H1 (cell line): ENCODE measurements at regions not wholly inside any gene's neighbourhood (a gene's known extent, or its start where the extent isn't known, plus 50 kb on each side); places are given as distances from the start of the nearest gene placed in this dataset.

Experiments used
- CTCF ChIA-PET: fragments of 300-600 bp; sonication (Branson Sonifier 250); formaldehyde crosslinking; loops from one replicate; lab custom pipeline; 2021; ENCODE audit not compliant: partially characterized antibody; lab: Charles Lee
- POLR2A ChIA-PET: fragments of 300-600 bp; sonication (Branson Sonifier 250); formaldehyde crosslinking; loops from one replicate; lab custom pipeline; 2021; ENCODE audit warnings: inconsistent platforms; ENCODE audit not compliant: partially characterized antibody; lab: Charles Lee
- DNase-seq, 2 experiments: peaks; one replicate each; pipeline versions ENCODE4 v3.0.0 to v3.0.0-alpha.2; 2010 to 2022; ENCODE audit warnings: low spot score in 2 of 2, low read depth in 1 of 2, mixed read lengths in 1 of 2
- FAIRE-seq: peaks from 2 replicates; lab custom pipeline; 2011; peaks lifted over from hg19 to GRCh38; lab: Jason Lieb, UNC
- H2AFZ ChIP-seq: 2 replicates; pipeline ENCODE4 v1.8.1; 2012; ENCODE audit warnings: low read length, inconsistent platforms
- H2AK5ac ChIP-seq: 2 replicates; pipeline ENCODE4 v1.6.1; 2013; ENCODE audit warnings: low read depth, low read length
- H2BK120ac ChIP-seq: replicated peaks from 2 replicates; pipeline ENCODE3; 2013; ENCODE audit warnings: low read depth, low read length, inconsistent platforms
- H2BK12ac ChIP-seq: 2 replicates; pipeline ENCODE4 v1.6.1; 2013; ENCODE audit warnings: low read depth, low read length
- H2BK15ac ChIP-seq: 2 replicates; pipeline ENCODE4 v1.6.1; 2013; ENCODE audit warnings: low read length
- H2BK20ac ChIP-seq: 2 replicates; pipeline ENCODE4 v1.6.1; 2013; ENCODE audit warnings: low read length
- H2BK5ac ChIP-seq: 2 replicates; pipeline ENCODE4 v1.6.1; 2013; ENCODE audit warnings: low read depth, low read length
- H3K14ac ChIP-seq: 2 replicates; pipeline ENCODE4 v1.6.1; 2013; ENCODE audit warnings: inconsistent platforms; ENCODE audit not compliant: insufficient read length
- H3K18ac ChIP-seq: 2 replicates; pipeline ENCODE4 v1.6.1; 2013; ENCODE audit warnings: low read length; ENCODE audit errors: extremely low read depth
- H3K23ac ChIP-seq: 2 replicates; pipeline ENCODE4 v1.6.1; 2013; ENCODE audit warnings: inconsistent platforms; ENCODE audit not compliant: insufficient read length
- H3K23me2 ChIP-seq: 2 replicates; pipeline ENCODE4 v1.6.1; 2013; ENCODE audit warnings: low read depth, low read length
- H3K27ac ChIP-seq: 2 replicates; pipeline ENCODE4 v1.6.1; 2011; ENCODE audit warnings: low read depth, low read length, inconsistent platforms
- H3K27me3 ChIP-seq, 4 experiments: replicated peaks in 1 of 4; 1 replicate in 1 of 4; 2 replicates in 3 of 4; pipeline versions ENCODE4 v1.6.1 to v1.8.1; 2011 to 2013; ENCODE audit warnings: low read length in 3 of 4, mild to moderate bottlenecking in 3 of 4, inconsistent platforms in 2 of 4, mixed read lengths in 2 of 4, moderate library complexity in 1 of 4; ENCODE audit not compliant: control insufficient read depth in 3 of 4, insufficient read depth in 3 of 4; ENCODE audit errors: extremely low read depth in 1 of 4
- H3K36me3 ChIP-seq, 4 experiments: 2 replicates each; pipeline versions ENCODE4 v1.6.1 to v1.8.1; 2011 to 2013; ENCODE audit warnings: mild to moderate bottlenecking in 4 of 4, low read length in 3 of 4, moderate library complexity in 2 of 4, control low read depth in 1 of 4, inconsistent platforms in 1 of 4; ENCODE audit not compliant: insufficient read depth in 4 of 4, control insufficient read depth in 2 of 4
- H3K4ac ChIP-seq: replicated peaks from 2 replicates; pipeline ENCODE3; 2013; ENCODE audit warnings: low read length, low read depth, mixed read lengths, inconsistent platforms; ENCODE audit not compliant: insufficient read length
- H3K4me1 ChIP-seq, 4 experiments: replicated peaks in 1 of 4; 1 replicate in 1 of 4; 2 replicates in 3 of 4; pipeline versions ENCODE4 v1.6.1 to v1.8.1; 2011 to 2013; ENCODE audit warnings: low read length in 3 of 4, inconsistent platforms in 2 of 4, mixed read lengths in 1 of 4; ENCODE audit not compliant: insufficient read depth in 4 of 4, control insufficient read depth in 3 of 4
- H3K4me2 ChIP-seq, 2 experiments: 2 replicates each; pipeline versions ENCODE4 v1.6.1 to v1.8.1; 2011 to 2013; ENCODE audit warnings: low read depth in 2 of 2, low read length in 2 of 2, control low read depth in 1 of 2, inconsistent platforms in 1 of 2, mild to moderate bottlenecking in 1 of 2; ENCODE audit not compliant: insufficient read depth in 1 of 2
- H3K4me3 ChIP-seq, 4 experiments: fragments of 200-600, 300-600 bp in 1 of 4; sonication (generic), shearing (Covaris generic), sonication (Bioruptor Twin) in 1 of 4; 2 replicates each; pipeline versions ENCODE4 v1.5.1 to v1.8.1; 2011 to 2016; ENCODE audit warnings: low read length in 4 of 4, low read depth in 3 of 4, control low read depth in 2 of 4, inconsistent platforms in 2 of 4, mild to moderate bottlenecking in 2 of 4, mixed read lengths in 1 of 4, moderate library complexity in 1 of 4; ENCODE audit not compliant: insufficient read depth in 2 of 4; ENCODE audit errors: extremely low read depth in 1 of 4
- H3K56ac ChIP-seq: replicated peaks from 2 replicates; pipeline ENCODE3; 2013; ENCODE audit warnings: low read depth, mild to moderate bottlenecking, mixed read lengths, low read length, inconsistent platforms; ENCODE audit not compliant: insufficient read length
- H3K79me1 ChIP-seq: 2 replicates; pipeline ENCODE4 v1.6.1; 2013; ENCODE audit warnings: low read depth, low read length, control low read depth
- H3K79me2 ChIP-seq, 2 experiments: 2 replicates each; pipeline versions ENCODE4 v1.6.1 to v1.8.1; 2012 to 2013; ENCODE audit warnings: low read length in 2 of 2, mild to moderate bottlenecking in 2 of 2, inconsistent platforms in 1 of 2; ENCODE audit not compliant: insufficient read depth in 2 of 2, control insufficient read depth in 1 of 2
- H3K9ac ChIP-seq, 4 experiments: replicated peaks in 1 of 4; 1 replicate in 1 of 4; 2 replicates in 3 of 4; pipeline versions ENCODE4 v1.6.1 to v1.8.1; 2011 to 2013; ENCODE audit warnings: low read depth in 3 of 4, low read length in 3 of 4, control low read depth in 2 of 4, mild to moderate bottlenecking in 2 of 4, moderate library complexity in 2 of 4, inconsistent platforms in 1 of 4; ENCODE audit errors: extremely low read depth in 1 of 4
- H3K9me3 ChIP-seq, 2 experiments: 2 replicates each; pipeline versions ENCODE4 v1.6.1 to v1.8.1; 2012 to 2013; ENCODE audit warnings: mild to moderate bottlenecking in 2 of 2, moderate library complexity in 2 of 2, control low read depth in 1 of 2, inconsistent platforms in 1 of 2, low read depth in 1 of 2, low read length in 1 of 2, mixed read lengths in 1 of 2; ENCODE audit not compliant: insufficient read depth in 2 of 2
- H4K20me1 ChIP-seq, 2 experiments: replicated peaks in 1 of 2; 2 replicates each; pipeline versions ENCODE3 to v1.8.1; 2011 to 2013; ENCODE audit warnings: inconsistent platforms in 2 of 2, low read length in 2 of 2, mild to moderate bottlenecking in 1 of 2; ENCODE audit not compliant: insufficient read depth in 2 of 2, control insufficient read depth in 1 of 2
- H4K5ac ChIP-seq: 2 replicates; pipeline ENCODE4 v1.6.1; 2013; ENCODE audit warnings: low read length, low read depth, mixed read lengths, inconsistent platforms; ENCODE audit not compliant: insufficient read length
- H4K8ac ChIP-seq: 2 replicates; pipeline ENCODE4 v1.8.0; 2013; ENCODE audit warnings: mild to moderate bottlenecking, moderate library complexity, low read length, inconsistent platforms; ENCODE audit not compliant: insufficient read depth; ENCODE audit errors: extremely low read depth
- H4K91ac ChIP-seq: replicated peaks from 2 replicates; pipeline ENCODE3; 2013; ENCODE audit warnings: low read length, mixed read lengths, inconsistent platforms; ENCODE audit not compliant: insufficient read length
- BCL11A ChIP-seq, 2 experiments: IDR thresholded peaks; one replicate each; pipeline ENCODE4 v1.6.1; 2011; ENCODE audit warnings: low read depth in 2 of 2, low read length in 2 of 2, mild to moderate bottlenecking in 2 of 2
- CBX8 ChIP-seq: fragments of 300-800, 300-1000 bp; sonication (generic); IDR thresholded peaks from 2 replicates; pipeline ENCODE4 v1.7.1; 2016; ENCODE audit warnings: low read depth, low read length, borderline replicate concordance
- CHD2 ChIP-seq: IDR thresholded peaks from 2 replicates; pipeline ENCODE4 v1.6.1; 2012; ENCODE audit warnings: low read length, improper control_type of control experiment
- GTF2F1 ChIP-seq: IDR thresholded peaks from 2 replicates; pipeline ENCODE4 v1.6.1; 2012; ENCODE audit warnings: low read depth, low read length, improper control_type of control experiment, borderline replicate concordance
- KDM4A ChIP-seq: IDR thresholded peaks from one replicate; pipeline ENCODE4 v1.7.1; 2012; ENCODE audit warnings: low read depth, mild to moderate bottlenecking, moderate library complexity, low read length, inconsistent platforms; ENCODE audit not compliant: severe bottlenecking
- RAD21 ChIP-seq, 2 experiments: IDR thresholded peaks in 1 of 2; conservative IDR thresholded peaks in 1 of 2; 2 replicates each; pipeline ENCODE4 v1.6.1; 2011; ENCODE audit warnings: low read depth in 2 of 2, low read length in 2 of 2, improper control_type of control experiment in 1 of 2, inconsistent platforms in 1 of 2, mild to moderate bottlenecking in 1 of 2, moderate library complexity in 1 of 2
- SAP30 ChIP-seq: fragments of 300-600 bp; sonication (generic); IDR thresholded peaks from 2 replicates; pipeline ENCODE4 v1.7.1; 2012; ENCODE audit warnings: low read length, moderate library complexity, mild to moderate bottlenecking, inconsistent platforms; ENCODE audit not compliant: insufficient read depth, insufficient replicate concordance
- SP4 ChIP-seq: IDR thresholded peaks from 2 replicates; pipeline ENCODE4 v1.6.1; 2012; ENCODE audit warnings: low read length, inconsistent platforms
- TBP ChIP-seq: IDR thresholded peaks from 2 replicates; pipeline ENCODE4 v1.6.1; 2011; ENCODE audit warnings: low read depth, low read length, improper control_type of control experiment
- WGBS, 2 experiments: shearing (Covaris generic) in 1 of 2; methylation state at CpG; one replicate each; pipeline versions ENCODE4 v1.1.6 to v1.1.7; 2013 to 2015; ENCODE audit warnings: low lambda C conversion rate in 2 of 2, mixed read lengths in 2 of 2, inconsistent platforms in 1 of 2, low coverage in 1 of 2, missing lambda C conversion rate in 1 of 2; ENCODE audit not compliant: insufficient replicate concordance in 2 of 2, insufficient coverage in 1 of 2, insufficient read length in 1 of 2; ENCODE audit errors: extremely low coverage in 1 of 2, missing lambda C conversion rate in 1 of 2; 5-methylcytosine and 5-hydroxymethylcytosine counted together
- TF ChIP-seq, protein P1 (sequence below): IDR thresholded peaks from 2 replicates; pipeline ENCODE4 v1.6.1; 2011; ENCODE audit warnings: low read length, improper control_type of control experiment
- TF ChIP-seq, protein P2 (sequence below), 3 experiments: IDR thresholded peaks; 1 replicate in 2 of 3; 2 replicates in 1 of 3; pipeline versions ENCODE4 v1.5.1 to v1.6.1; 2011; ENCODE audit warnings: low read length in 3 of 3, mild to moderate bottlenecking in 3 of 3, inconsistent platforms in 2 of 3, low read depth in 1 of 3, moderate library complexity in 1 of 3; ENCODE audit not compliant: insufficient read depth in 1 of 3; ENCODE audit errors: control extremely low read depth in 1 of 3

DNA sequence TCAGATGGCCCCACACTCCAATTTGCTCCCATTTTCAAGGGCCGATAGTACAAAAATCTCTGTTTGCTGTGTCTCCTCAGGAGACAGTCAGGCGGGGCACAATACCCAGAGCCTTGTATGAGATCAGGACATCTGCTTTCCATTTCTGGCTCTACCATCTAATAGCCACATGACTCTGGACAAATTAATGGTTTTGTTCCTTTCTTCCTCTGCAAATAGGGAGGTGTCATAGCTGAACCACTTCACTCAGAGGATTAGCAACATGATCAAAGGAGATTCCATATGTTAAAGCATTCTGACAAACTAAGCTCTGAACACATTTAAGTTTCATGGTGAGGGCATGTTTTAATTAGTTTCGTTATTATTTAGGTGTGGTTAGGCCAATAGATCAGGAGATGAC is 602.1 kb upstream of the SYT4 start:
- no peaks in the 10 kb centered on the region for H3K9me3 ChIP-seq
- no peaks in the 10 kb centered on the region for H3K23me2 ChIP-seq
- no peaks in the 10 kb centered on the region for H3K36me3 ChIP-seq
- no peak overlapping the region for H4K91ac ChIP-seq
- H3K4me3 ChIP-seq = no peak overlapping the region
- no peak overlapping the region for H4K5ac ChIP-seq
- H2BK120ac ChIP-seq = no peak overlapping the region
- H3K4me1 ChIP-seq = peaks cover 0 to 2% (median 0%) of the 10 kb centered on the region in 4 experiments; a peak in 1 of 7 replicates
- H2BK5ac ChIP-seq = no peak overlapping the region
- H3K27me3 ChIP-seq = no peaks in the 10 kb centered on the region
- H2AFZ ChIP-seq = no peak overlapping the region
- WGBS, 2 experiments = 67% methylated on average over 3 of the region's 3 CpGs; no CpG with 5 or more reads in 1 of the 2 experiments
- no peak overlapping the region for H4K8ac ChIP-seq
- no peak overlapping the region for H3K4me2 ChIP-seq
- H3K79me2 ChIP-seq = no peaks in the 10 kb centered on the region
- ChIA-PET CTCF (no interaction called here), POLR2A (no interaction called here)
- no peak overlapping the region for H3K14ac ChIP-seq
- no peaks in the 10 kb centered on the region for H3K79me1 ChIP-seq
- H2BK15ac ChIP-seq = no peak overlapping the region
- no peak overlapping the region for H3K4ac ChIP-seq
- H3K56ac ChIP-seq = no peak overlapping the region
- no peak overlapping the region for H3K9ac ChIP-seq
- no peak overlapping the region for H3K18ac ChIP-seq
- no peak overlapping the region for H3K27ac ChIP-seq
- no peaks in the 10 kb centered on the region for H4K20me1 ChIP-seq
- no peak overlapping the region for H2BK12ac ChIP-seq
- FAIRE-seq = no peak
- no peak for DNase-seq
- no peak overlapping the region for H2AK5ac ChIP-seq
- no peak overlapping the region for H3K23ac ChIP-seq
- no peak overlapping the region for H2BK20ac ChIP-seq
- TF ChIP-seq CHD2 (no peak), SAP30 (no peak), TBP (no peak), KDM4A (no peak), GTF2F1 (no peak), CBX8 (no peak), SP4 (no peak), RAD21 (IDR thresholded peaks at IDR 0.05 in 1 of 2, conservative IDR thresholded peaks at IDR 0.05 in 1 of 2; ENCODE audit: low read depth in 2 of 2, low read length in 2 of 2) (no peak), BCL11A (IDR thresholded peaks at IDR 0.05; ENCODE audit: low read depth in 2 of 2, low read length in 2 of 2) (no peak)
- TF ChIP-seq, protein P1, sequence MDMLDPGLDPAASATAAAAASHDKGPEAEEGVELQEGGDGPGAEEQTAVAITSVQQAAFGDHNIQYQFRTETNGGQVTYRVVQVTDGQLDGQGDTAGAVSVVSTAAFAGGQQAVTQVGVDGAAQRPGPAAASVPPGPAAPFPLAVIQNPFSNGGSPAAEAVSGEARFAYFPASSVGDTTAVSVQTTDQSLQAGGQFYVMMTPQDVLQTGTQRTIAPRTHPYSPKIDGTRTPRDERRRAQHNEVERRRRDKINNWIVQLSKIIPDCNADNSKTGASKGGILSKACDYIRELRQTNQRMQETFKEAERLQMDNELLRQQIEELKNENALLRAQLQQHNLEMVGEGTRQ = no peak
- TF ChIP-seq, protein P2, sequence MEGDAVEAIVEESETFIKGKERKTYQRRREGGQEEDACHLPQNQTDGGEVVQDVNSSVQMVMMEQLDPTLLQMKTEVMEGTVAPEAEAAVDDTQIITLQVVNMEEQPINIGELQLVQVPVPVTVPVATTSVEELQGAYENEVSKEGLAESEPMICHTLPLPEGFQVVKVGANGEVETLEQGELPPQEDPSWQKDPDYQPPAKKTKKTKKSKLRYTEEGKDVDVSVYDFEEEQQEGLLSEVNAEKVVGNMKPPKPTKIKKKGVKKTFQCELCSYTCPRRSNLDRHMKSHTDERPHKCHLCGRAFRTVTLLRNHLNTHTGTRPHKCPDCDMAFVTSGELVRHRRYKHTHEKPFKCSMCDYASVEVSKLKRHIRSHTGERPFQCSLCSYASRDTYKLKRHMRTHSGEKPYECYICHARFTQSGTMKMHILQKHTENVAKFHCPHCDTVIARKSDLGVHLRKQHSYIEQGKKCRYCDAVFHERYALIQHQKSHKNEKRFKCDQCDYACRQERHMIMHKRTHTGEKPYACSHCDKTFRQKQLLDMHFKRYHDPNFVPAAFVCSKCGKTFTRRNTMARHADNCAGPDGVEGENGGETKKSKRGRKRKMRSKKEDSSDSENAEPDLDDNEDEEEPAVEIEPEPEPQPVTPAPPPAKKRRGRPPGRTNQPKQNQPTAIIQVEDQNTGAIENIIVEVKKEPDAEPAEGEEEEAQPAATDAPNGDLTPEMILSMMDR (IDR thresholded peaks at IDR 0.05; ENCODE audit: control extremely low read depth in 1 of 3, insufficient read depth in 1 of 3, low read depth in 1 of 3, low read length in 3 of 3) = no peak
